ENCODE measurements at regions not wholly inside any gene's neighbourhood (a gene's known extent, or its start where the extent isn't known, plus 50 kb on each side); places are given as distances from the start of the nearest gene placed in this dataset.

DNA sequence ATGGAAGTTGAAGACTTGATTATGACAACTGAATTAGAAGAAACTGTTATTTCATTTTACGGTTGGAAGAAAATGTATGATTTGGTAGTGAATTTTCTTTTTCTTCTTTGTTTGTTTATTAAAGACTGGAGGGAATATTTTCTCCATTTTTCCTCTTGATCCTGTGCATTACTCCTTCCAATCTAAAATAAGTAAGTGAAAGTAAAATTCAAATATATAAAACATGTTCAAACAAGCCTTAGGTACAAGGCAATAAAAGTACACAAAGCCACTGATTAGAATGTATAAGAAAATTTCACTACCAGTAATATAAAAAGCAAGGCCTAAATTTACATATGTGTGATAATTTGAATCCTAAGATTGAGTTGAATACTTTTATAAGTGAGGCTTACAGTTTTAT, 181.2 kb upstream of the MME start:
- no peak for TF ChIP-seq ATF1 (CRISPR knock-in tag; IDR thresholded peaks at IDR 0.05)
- TF ChIP-seq ETV6 (CRISPR knock-in tag; IDR thresholded peaks at IDR 0.05) = no peak

Data from WTC11 (cell line).